ENCODE measurements at regions not wholly inside any gene's neighbourhood (a gene's known extent, or its start where the extent isn't known, plus 50 kb on each side); places are given as distances from the start of the nearest gene placed in this dataset.

DNA sequence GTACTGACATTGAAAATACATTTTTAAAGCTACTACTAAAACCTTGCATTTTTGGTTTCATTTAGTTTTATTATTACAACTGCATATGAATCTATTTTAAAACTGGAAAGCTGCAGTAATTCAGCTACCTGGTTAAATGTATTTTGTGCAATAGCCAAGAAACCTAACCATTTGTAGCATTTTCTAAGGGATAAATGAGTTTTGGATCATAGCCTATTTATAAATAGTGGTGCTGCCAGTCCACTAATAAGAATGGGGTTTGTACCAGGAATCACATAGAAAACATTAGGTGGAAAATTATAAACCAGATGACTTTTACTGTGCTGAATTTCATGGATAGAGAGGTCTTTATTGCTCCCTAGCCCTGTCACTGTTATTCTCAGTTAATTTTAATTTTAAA is 454.7 kb downstream of the DIPK2A start:
- TF ChIP-seq CTCF (IDR thresholded peaks at IDR 0.05): no peak
- TF ChIP-seq ZFX (IDR thresholded peaks at IDR 0.05; ENCODE audit: borderline replicate concordance): no peak
- no peak overlapping the region for H3K27ac ChIP-seq

DNA sequence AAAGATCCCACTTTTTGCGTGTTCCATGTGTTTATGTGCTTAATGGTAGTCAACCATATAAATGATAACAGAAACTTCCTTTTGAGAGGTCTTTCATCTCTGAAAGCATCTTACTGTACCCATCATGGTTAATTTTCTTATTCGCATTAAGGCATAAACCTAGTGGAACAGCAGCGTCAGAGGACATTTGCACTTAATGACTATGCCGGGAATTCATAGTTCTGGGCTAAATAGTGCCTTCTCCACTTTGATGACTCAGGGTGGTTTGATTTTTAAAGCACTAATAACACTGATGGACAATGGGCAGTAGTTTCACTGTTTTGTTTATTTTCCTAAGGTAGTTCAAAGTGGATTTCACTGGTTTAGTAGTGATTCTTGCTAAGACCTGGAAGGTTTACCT is 455.3 kb downstream of the DIPK2A start:
- TF ChIP-seq ZFX (IDR thresholded peaks at IDR 0.05; ENCODE audit: borderline replicate concordance) (no peak), CTCF (IDR thresholded peaks at IDR 0.05) (no peak)
- H3K27ac ChIP-seq: no peak overlapping the region

DNA sequence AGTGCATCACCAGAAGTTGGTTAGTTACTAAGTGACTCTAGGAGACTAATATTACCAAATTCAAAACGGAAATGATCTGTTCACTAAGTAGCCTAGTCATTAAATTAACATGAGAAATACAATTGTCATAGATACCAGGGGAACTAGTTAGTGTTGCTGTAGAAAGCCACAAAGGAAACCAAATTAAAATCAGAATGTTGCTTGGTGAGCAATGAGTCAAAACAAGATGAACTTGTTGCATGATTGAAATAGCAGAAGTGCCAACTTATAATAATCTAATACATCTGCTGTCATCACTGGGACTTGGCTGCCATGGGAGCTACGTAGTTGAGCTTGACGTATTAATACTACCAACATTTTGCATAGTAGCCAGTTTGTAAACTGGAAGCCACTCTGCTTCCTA is 458.1 kb downstream of the DIPK2A start:
- no peak for TF ChIP-seq CTCF (IDR thresholded peaks at IDR 0.05)
- no peak for TF ChIP-seq ZFX (IDR thresholded peaks at IDR 0.05; ENCODE audit: borderline replicate concordance)

DNA sequence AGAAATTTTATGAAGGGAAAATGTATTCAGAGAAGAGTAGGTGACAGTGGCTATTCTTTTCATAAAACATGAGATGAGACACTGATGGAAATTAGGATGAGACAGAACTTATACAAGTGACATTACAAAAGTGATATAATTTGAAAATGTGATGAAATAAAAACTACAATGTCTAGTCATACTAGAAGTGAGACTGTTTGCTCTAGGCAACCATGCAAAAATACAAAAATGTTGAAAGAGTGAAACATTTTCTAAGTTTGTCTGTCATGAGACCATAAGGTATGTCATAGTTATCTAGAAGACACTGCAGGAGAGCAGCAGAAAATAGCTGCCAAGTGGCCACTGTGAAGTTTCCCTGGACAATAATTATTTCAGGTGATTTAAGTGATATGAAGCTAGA is 459.5 kb downstream of the DIPK2A start:
- no peak overlapping the region for H3K27ac ChIP-seq
- TF ChIP-seq ZFX (IDR thresholded peaks at IDR 0.05; ENCODE audit: borderline replicate concordance) (no peak), CTCF (IDR thresholded peaks at IDR 0.05) (no peak)

More for the DNA sequence above, 458.1 kb downstream of the DIPK2A start:
- no peak overlapping the region for H3K27ac ChIP-seq

DNA sequence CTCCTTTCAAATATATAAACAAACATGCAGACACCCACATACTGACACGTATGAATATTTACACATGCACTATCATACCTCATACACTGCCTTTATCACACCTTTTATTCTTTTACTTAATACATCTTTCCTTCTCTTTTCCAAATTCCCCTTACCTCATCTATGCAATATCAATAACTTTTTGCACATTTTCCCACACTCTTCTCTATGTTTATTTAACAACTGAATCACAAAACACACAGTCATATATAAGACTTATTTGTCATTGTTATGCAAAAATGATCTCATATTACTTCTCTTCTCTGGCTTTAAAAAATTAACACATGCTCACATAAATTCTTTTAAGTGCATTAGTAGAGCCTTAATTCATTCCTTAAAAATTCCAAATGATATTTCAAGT is 461.4 kb downstream of the DIPK2A start:
- TF ChIP-seq ZFX (IDR thresholded peaks at IDR 0.05; ENCODE audit: borderline replicate concordance) (no peak), CTCF (IDR thresholded peaks at IDR 0.05) (no peak)
- H3K27ac ChIP-seq: no peak overlapping the region

DNA sequence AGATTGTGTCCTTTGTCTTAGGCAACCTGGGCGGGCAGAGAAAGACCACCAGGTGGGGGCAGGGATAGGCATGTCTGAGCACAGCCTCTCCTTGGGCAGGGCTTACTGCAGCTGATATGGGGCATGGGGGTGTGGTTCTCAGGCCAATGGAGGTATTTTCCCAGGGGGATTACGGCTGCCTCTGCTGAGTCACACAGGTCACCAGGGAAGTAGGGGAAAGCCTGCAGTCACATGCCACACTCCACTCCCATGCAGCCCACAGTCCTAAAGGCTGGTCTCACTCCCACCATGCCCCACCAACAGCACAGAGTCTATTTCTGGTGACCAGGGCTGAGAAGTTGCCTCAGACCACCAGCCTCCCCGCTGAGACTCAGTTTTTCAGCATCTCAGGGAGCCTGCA is 466.4 kb downstream of the DIPK2A start:
- no peak overlapping the region for H3K27ac ChIP-seq
- no peak for TF ChIP-seq CTCF (IDR thresholded peaks at IDR 0.05)
- no peak for TF ChIP-seq ZFX (IDR thresholded peaks at IDR 0.05; ENCODE audit: borderline replicate concordance)

DNA sequence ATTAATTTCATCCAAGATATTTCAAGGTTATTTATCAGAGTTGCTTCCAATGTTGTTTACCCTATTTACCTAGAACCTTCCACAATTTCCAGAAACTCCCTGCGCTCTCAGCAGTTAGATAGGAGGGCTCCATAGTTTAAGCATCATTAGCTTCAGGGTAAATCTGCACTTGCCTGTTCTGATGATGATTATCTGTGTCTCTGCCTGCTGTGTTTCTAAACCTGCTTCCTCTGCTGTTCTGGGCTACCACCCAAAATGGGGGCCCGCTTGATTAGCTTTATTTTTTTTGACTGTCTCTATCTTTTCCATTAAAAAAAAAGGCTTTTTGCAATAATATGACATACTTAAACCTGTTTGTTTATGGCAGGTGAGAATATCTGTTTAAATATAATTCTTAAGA is 472.4 kb downstream of the DIPK2A start:
- no peak overlapping the region for H3K27ac ChIP-seq
- TF ChIP-seq ZFX (IDR thresholded peaks at IDR 0.05; ENCODE audit: borderline replicate concordance) (no peak), CTCF (IDR thresholded peaks at IDR 0.05) (no peak)

Measured in 22Rv1 (cell line).